HCT116 (cell line): ENCODE measurements at regions not wholly inside any gene's neighbourhood (a gene's known extent, or its start where the extent isn't known, plus 50 kb on each side); places are given as distances from the start of the nearest gene placed in this dataset.

Experiments
- ATAC-seq: fragments of 200-7000 bp; cut with Tn5 transposase; 2 replicates; pipeline ENCODE4 v1.9.1; 2020; ENCODE audit warnings: mild to moderate bottlenecking, moderate library complexity
- BruUV-seq: library from RNA; stranded (reverse); fragments of 400-500 nt; replicated peaks from 2 replicates; lab custom pipeline; 2021; lab: Mats Ljungman, UMichigan
- CTCF ChIA-PET: fragments of 300-600 bp; sonication (Branson Sonifier 250); formaldehyde crosslinking; loops from one replicate; lab custom pipeline; 2021; ENCODE audit warnings: antibody characterized with exemption; lab: Charles Lee
- POLR2A ChIA-PET: fragments of 300-600, 350-600 bp; sonication (Branson Sonifier 250); formaldehyde crosslinking; loops from one replicate; lab custom pipeline; 2021; ENCODE audit warnings: antibody characterized with exemption; lab: Charles Lee
- RAD21 ChIA-PET, 2 experiments: fragments of 300-600 bp; sonication (Branson Sonifier 250); formaldehyde crosslinking; loops; one replicate each; lab custom pipeline; 2023; ENCODE audit warnings: low total read pairs in 2 of 2; ENCODE audit not compliant: uncharacterized antibody in 2 of 2, unreplicated experiment in 2 of 2, low non-redundant PET in 1 of 2; lab: Charles Lee
- DNase-seq: peaks from one replicate; pipeline ENCODE4 v3.0.0-alpha.2; 2010; ENCODE audit warnings: low read depth, low spot score
- H2AFZ ChIP-seq: fragments of 200-600 bp; shearing (Covaris generic), sonication (generic); 2 replicates; pipeline ENCODE4 v1.6.1; 2017; ENCODE audit warnings: low read depth, mixed run types, mixed read lengths, antibody characterized with exemption, low read length; ENCODE audit not compliant: poor library complexity, severe bottlenecking
- H3K27ac ChIP-seq: 2 replicates; pipeline ENCODE4 v1.5.1; 2012; ENCODE audit warnings: low read depth, low read length
- H3K27me3 ChIP-seq: fragments of 200-600 bp; sonication (generic); 2 replicates; pipeline ENCODE4 v1.6.1; 2016; ENCODE audit warnings: mixed run types, low read length, mixed read lengths; ENCODE audit not compliant: insufficient read depth
- H3K36me3 ChIP-seq, 2 experiments: fragments of 200-500 bp in 1 of 2; fragments of 200-600 bp in 1 of 2; sonication (Bioruptor generic) in 1 of 2; sonication (generic) in 1 of 2; 2 replicates each; pipeline versions ENCODE4 v1.5.1 to v1.6.1; 2014 to 2016; ENCODE audit warnings: low read length in 2 of 2, inconsistent platforms in 1 of 2, mixed read lengths in 1 of 2, mixed run types in 1 of 2; ENCODE audit not compliant: insufficient read depth in 2 of 2, control insufficient read depth in 1 of 2
- H3K4me1 ChIP-seq, 2 experiments: fragments of 200-600 bp in 1 of 2; sonication (generic) in 1 of 2; 2 replicates each; pipeline versions ENCODE4 v1.5.1 to v1.6.1; 2012 to 2017; ENCODE audit warnings: low read length in 2 of 2, inconsistent platforms in 1 of 2, mild to moderate bottlenecking in 1 of 2, mixed read lengths in 1 of 2, mixed run types in 1 of 2, moderate library complexity in 1 of 2; ENCODE audit not compliant: insufficient read depth in 2 of 2, control insufficient read depth in 1 of 2
- H3K4me2 ChIP-seq: fragments of 200-600 bp; sonication (generic); 2 replicates; pipeline ENCODE4 v1.6.1; 2017; ENCODE audit warnings: mixed run types, low read length, mixed read lengths
- H3K4me3 ChIP-seq, 2 experiments: fragments of 200-600 bp in 1 of 2; sonication (generic) in 1 of 2; replicated peaks in 1 of 2; 2 replicates each; pipeline ENCODE4 v1.5.1; 2011 to 2016; ENCODE audit warnings: low read length in 2 of 2, control low read depth in 1 of 2, low read depth in 1 of 2, mild to moderate bottlenecking in 1 of 2, mixed read lengths in 1 of 2, mixed run types in 1 of 2
- H3K79me2 ChIP-seq: fragments of 200-600 bp; sonication (generic); 2 replicates; pipeline ENCODE4 v1.6.1; 2017; ENCODE audit warnings: mild to moderate bottlenecking, mixed run types, low read length, moderate library complexity, mixed read lengths; ENCODE audit not compliant: insufficient read depth
- H3K9ac ChIP-seq: fragments of 200-600 bp; sonication (generic); 2 replicates; pipeline ENCODE4 v1.6.1; 2016; ENCODE audit warnings: low read length, mixed read lengths
- H3K9me2 ChIP-seq: fragments of 200-600 bp; sonication (generic), shearing (Covaris generic); 2 replicates; pipeline ENCODE4 v1.6.1; 2017; ENCODE audit warnings: mixed run types, mild to moderate bottlenecking, moderate library complexity; ENCODE audit not compliant: insufficient read depth
- H3K9me3 ChIP-seq, 2 experiments: fragments of 200-500 bp in 1 of 2; fragments of 200-600 bp in 1 of 2; sonication (Bioruptor generic) in 1 of 2; sonication (generic) in 1 of 2; 2 replicates each; pipeline ENCODE4 v1.6.1; 2014 to 2017; ENCODE audit warnings: low read length in 2 of 2, mixed read lengths in 2 of 2, inconsistent platforms in 1 of 2, low read depth in 1 of 2, mild to moderate bottlenecking in 1 of 2, mixed run types in 1 of 2, moderate library complexity in 1 of 2; ENCODE audit not compliant: control insufficient read depth in 1 of 2, insufficient read depth in 1 of 2
- H4K20me1 ChIP-seq: fragments of 200-600 bp; sonication (generic), shearing (Covaris generic); 2 replicates; pipeline ENCODE4 v1.6.1; 2017; ENCODE audit warnings: mixed run types, mild to moderate bottlenecking, moderate library complexity; ENCODE audit not compliant: insufficient read depth
- CBX3 ChIP-seq: IDR thresholded peaks from 2 replicates; pipeline ENCODE4 v1.6.1; 2012; ENCODE audit warnings: low read depth
- CEBPB ChIP-seq: IDR thresholded peaks from 2 replicates; pipeline ENCODE4 v1.6.1; 2012; ENCODE audit warnings: low read depth
- JUND ChIP-seq: IDR thresholded peaks from 2 replicates; pipeline ENCODE4 v1.6.1; 2012
- POLR2AphosphoS5 ChIP-seq: IDR thresholded peaks from 2 replicates; pipeline ENCODE4 v1.6.1; 2011; ENCODE audit warnings: mild to moderate bottlenecking, low read depth, low read length, moderate library complexity
- intact Hi-C: fragments of 100-400 bp; cut with micrococcal nuclease; formaldehyde crosslinking; loops from 2 replicates; pipeline ENCODE4 v1.10.0; 2022
- TF ChIP-seq, protein P1 (sequence below), 3 experiments: fragments of 200-600 bp in 1 of 3; sonication (generic) in 1 of 3; IDR thresholded peaks in 2 of 3; conservative IDR thresholded peaks in 1 of 3; 2 replicates each; pipeline ENCODE4 v1.5.1; 2012 to 2017; ENCODE audit warnings: low read depth in 2 of 3, low read length in 2 of 3, antibody characterized with exemption in 1 of 3, borderline replicate concordance in 1 of 3, control low read depth in 1 of 3, mild to moderate bottlenecking in 1 of 3, mixed read lengths in 1 of 3, mixed run types in 1 of 3, moderate library complexity in 1 of 3; ENCODE audit not compliant: insufficient read depth in 1 of 3
- TF ChIP-seq, protein P2 (sequence below): IDR thresholded peaks from 2 replicates; pipeline ENCODE4 v1.6.1; 2012; ENCODE audit warnings: low read depth

DNA sequence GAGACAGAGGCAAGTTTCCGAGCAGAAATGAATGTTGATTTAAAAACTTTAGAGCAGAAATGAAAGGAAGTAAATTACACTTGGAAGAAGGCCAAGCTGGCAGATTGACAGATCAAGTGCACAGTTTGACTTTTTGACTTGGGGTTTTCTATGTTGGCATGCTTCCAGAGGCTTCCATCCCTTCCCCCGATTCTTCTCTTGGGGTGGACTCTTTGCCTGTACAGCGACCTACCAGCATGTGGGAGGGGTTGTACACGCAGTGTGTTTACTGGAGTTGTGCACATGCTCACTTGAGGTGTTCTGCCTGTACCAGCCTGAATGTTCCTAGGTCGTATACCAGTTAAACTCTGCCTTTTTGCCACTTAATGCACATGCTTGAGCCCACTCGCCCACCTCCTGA lies 701.5 kb upstream of the GBE1 start:
- CTCF ChIA-PET: no interaction called here

More for the DNA sequence above, 701.5 kb upstream of the GBE1 start:
- DNase-seq: no peak
- TF ChIP-seq CEBPB (no peak), POLR2AphosphoS5 (no peak), CBX3 (no peak), JUND (no peak)
- TF ChIP-seq, protein P1, sequence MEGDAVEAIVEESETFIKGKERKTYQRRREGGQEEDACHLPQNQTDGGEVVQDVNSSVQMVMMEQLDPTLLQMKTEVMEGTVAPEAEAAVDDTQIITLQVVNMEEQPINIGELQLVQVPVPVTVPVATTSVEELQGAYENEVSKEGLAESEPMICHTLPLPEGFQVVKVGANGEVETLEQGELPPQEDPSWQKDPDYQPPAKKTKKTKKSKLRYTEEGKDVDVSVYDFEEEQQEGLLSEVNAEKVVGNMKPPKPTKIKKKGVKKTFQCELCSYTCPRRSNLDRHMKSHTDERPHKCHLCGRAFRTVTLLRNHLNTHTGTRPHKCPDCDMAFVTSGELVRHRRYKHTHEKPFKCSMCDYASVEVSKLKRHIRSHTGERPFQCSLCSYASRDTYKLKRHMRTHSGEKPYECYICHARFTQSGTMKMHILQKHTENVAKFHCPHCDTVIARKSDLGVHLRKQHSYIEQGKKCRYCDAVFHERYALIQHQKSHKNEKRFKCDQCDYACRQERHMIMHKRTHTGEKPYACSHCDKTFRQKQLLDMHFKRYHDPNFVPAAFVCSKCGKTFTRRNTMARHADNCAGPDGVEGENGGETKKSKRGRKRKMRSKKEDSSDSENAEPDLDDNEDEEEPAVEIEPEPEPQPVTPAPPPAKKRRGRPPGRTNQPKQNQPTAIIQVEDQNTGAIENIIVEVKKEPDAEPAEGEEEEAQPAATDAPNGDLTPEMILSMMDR (IDR thresholded peaks at IDR 0.05 in 2 of 3, conservative IDR thresholded peaks at IDR 0.05 in 1 of 3; ENCODE audit: borderline replicate concordance in 1 of 3, insufficient read depth in 1 of 3, low read depth in 2 of 3, low read length in 2 of 3): no peak
- TF ChIP-seq, protein P2, sequence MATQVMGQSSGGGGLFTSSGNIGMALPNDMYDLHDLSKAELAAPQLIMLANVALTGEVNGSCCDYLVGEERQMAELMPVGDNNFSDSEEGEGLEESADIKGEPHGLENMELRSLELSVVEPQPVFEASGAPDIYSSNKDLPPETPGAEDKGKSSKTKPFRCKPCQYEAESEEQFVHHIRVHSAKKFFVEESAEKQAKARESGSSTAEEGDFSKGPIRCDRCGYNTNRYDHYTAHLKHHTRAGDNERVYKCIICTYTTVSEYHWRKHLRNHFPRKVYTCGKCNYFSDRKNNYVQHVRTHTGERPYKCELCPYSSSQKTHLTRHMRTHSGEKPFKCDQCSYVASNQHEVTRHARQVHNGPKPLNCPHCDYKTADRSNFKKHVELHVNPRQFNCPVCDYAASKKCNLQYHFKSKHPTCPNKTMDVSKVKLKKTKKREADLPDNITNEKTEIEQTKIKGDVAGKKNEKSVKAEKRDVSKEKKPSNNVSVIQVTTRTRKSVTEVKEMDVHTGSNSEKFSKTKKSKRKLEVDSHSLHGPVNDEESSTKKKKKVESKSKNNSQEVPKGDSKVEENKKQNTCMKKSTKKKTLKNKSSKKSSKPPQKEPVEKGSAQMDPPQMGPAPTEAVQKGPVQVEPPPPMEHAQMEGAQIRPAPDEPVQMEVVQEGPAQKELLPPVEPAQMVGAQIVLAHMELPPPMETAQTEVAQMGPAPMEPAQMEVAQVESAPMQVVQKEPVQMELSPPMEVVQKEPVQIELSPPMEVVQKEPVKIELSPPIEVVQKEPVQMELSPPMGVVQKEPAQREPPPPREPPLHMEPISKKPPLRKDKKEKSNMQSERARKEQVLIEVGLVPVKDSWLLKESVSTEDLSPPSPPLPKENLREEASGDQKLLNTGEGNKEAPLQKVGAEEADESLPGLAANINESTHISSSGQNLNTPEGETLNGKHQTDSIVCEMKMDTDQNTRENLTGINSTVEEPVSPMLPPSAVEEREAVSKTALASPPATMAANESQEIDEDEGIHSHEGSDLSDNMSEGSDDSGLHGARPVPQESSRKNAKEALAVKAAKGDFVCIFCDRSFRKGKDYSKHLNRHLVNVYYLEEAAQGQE: no peak
- H4K20me1 ChIP-seq: no peaks in the 10 kb centered on the region
- intact Hi-C loops: no loop called here
- no peak overlapping the region for H2AFZ ChIP-seq
- no peak overlapping the region for H3K27ac ChIP-seq
- H3K4me3 ChIP-seq: no peak overlapping the region
- no peaks in the 10 kb centered on the region for H3K9me2 ChIP-seq
- ChIA-PET POLR2A (no interaction called here), RAD21 (no interaction called here)
- H3K79me2 ChIP-seq: no peaks in the 10 kb centered on the region
- H3K27me3 ChIP-seq: no peaks in the 10 kb centered on the region
- no peak overlapping the region for H3K9ac ChIP-seq
- no peaks in the 10 kb centered on the region for H3K36me3 ChIP-seq
- no peaks in the 10 kb centered on the region for H3K4me1 ChIP-seq
- no peaks in the 10 kb centered on the region for H3K9me3 ChIP-seq
- H3K4me2 ChIP-seq: no peak overlapping the region
- no peak for ATAC-seq
- no TSS peak for BruUV-seq
